ENCODE measurements at regions not wholly inside any gene's neighbourhood (a gene's known extent, or its start where the extent isn't known, plus 50 kb on each side); places are given as distances from the start of the nearest gene placed in this dataset.

DNA sequence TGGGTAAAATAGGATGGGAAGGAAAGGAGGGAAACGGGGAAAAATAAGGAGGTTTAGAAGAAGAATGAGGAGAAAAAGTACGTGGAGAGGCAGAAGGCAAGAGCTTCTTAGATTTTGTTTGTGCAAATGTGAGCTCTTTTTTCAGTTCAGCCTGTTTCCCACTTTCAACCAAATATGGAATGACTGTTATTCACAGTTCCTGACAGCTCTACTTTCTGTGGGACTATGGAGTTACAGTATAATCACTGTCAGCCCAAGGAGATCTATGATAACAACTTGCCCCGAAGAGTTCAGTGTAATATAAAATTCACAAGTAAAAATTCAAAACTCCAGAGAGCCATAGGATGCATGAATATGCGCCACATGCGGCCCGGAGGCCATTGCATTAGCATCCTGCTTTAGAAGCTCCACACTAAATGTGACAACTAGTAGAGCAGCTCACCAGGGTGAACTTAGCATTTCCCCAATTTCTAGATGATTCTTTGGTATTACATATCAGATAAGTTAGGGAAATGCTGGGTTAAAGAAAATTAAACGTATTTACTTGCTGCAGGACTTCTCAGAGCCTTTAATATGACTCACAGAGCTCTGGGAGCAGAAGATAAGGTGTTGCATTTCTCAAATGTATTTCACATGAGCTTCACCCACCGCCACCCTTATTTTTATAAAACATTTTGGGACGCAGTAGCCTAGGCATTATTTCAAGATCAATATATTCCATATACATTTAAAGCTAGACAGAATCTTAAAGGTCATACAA, 234.6 kb downstream of the EBLN2 start:
- DNase-seq (ENCODE audit: low read depth, low spot score): no peak

- no peak for DNase-seq (ENCODE audit: low read depth, low spot score)
Observed at GRCh38 chr3:73296859-73297258, 235.4 kb downstream of the EBLN2 start.

- no peak for DNase-seq (ENCODE audit: low read depth, low spot score)
Observed at GRCh38 chr3:73298243-73299183, 237.1 kb downstream of the EBLN2 start.

DNA sequence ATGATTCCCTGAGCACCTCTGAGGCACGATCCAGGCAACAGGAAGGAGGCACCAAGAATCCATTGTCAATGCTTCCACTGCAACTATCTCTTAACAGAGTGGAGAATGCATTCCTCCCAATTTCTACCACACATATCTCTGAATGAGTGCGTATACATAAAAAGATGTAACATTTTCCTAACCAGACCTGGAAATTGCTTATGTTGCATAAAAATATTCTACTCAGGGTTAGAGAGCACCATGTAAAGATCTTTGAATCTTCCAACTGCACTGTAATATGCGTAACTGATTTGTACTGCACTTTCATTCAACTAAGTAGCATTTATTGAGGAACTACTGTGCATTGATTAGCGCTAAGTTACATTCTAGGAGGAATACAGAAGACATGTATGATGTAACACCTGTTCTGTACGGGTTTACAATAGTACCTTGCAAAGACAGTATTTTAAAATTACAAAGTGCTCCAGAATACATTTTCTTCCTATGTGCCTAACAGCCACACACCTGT, 237.8 kb downstream of the EBLN2 start:
- no peak for DNase-seq (ENCODE audit: low read depth, low spot score)

- DNase-seq (ENCODE audit: low read depth, low spot score): no peak
Observed at GRCh38 chr3:73314151-73314951, 252.9 kb downstream of the EBLN2 start.

- no peak for DNase-seq (ENCODE audit: low read depth, low spot score)
Observed at GRCh38 chr3:73315706-73316105, 254.2 kb downstream of the EBLN2 start.

GRCh38 chr3:73319179-73319769, 257.8 kb downstream of the EBLN2 start:
- DNase-seq (ENCODE audit: low read depth, low spot score): peak; percentile 5

- DNase-seq (ENCODE audit: low read depth, low spot score): no peak
Observed at GRCh38 chr3:73321286-73321999, 260.0 kb downstream of the EBLN2 start.

DNA sequence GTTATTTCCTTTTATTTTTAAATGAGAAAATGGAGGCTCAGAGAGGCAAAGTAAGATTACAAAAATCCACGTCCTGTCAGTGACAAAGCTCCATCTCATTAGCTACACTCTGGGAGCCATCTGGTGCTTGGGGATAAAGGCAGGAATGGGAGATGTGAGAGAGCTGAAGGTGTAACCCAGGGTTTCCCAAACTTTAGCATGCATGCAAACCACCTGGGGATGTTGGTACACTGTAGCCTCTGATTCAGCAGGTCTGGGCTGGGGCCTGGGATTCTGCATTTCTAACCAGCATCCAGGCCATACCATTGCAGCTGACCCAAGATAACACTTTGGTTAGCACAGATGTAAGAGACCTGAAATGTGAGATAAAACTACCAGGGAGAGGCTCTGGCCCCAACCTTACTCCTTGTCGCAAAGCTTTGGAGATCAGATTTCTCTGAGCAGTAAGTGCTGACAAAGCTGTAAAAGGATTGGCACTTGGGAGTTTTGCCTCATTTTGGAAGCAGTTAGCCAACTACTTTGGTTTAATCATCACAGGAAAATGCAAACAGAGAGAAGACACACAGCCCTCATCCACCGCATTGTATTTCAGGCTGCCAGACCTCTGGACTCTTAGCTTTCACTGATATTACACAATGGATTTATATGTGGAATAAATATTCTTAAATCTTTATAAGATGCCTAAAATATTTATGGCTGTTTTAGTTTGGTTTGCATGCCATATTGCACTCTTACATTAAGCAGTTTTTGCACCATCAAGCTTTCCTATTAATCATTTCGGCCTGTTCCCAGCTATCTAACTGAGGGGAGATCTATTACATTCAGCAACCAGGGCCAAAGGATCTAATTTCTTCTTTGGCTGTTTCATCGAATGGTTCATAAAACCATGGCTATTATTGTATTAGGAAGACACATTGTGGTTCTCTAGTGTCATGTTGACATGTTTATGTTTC, 263.0 kb downstream of the EBLN2 start:
- peak; percentile 2 for DNase-seq (ENCODE audit: low read depth, low spot score)

GRCh38 chr3:73326396-73326795, 264.9 kb downstream of the EBLN2 start:
- no peak for DNase-seq (ENCODE audit: low read depth, low spot score)

DNA sequence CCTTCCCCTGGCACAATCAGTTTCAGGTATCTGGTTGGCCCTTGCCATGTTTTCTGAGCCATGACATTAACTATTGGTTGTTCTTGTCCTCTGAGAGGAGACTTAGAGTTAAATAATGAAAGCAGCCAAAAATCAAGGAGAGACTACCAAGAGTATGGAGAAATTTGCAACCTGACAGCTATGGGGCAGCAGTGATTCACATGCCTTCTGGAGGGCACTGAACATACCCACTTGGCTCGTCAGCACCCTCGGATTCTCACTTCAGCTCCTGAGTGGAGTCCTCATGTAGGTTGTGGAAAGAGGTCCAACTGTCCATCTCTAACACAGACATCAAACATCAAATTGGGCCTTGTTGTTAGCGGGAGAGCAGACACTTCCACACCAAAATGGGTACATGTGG, 265.6 kb downstream of the EBLN2 start:
- no peak for DNase-seq (ENCODE audit: low read depth, low spot score)

All from ELF-1 (cell line).